Neural progenitor cell (in vitro differentiated cells): ENCODE measurements at regions not wholly inside any gene's neighbourhood (a gene's known extent, or its start where the extent isn't known, plus 50 kb on each side); places are given as distances from the start of the nearest gene placed in this dataset.

Source experiments
- DNase-seq: peaks from one replicate; pipeline ENCODE4 v3.0.0-alpha.2; 2016; ENCODE audit warnings: low spot score
- H2AFZ ChIP-seq: fragments of 200-600 bp; sonication (generic); replicated peaks from 2 replicates; pipeline ENCODE4 v1.6.1; 2016; ENCODE audit warnings: antibody characterized with exemption
- H3F3A ChIP-seq: fragments of 200-600 bp; sonication (generic); 2 replicates; pipeline ENCODE4 v1.6.1; 2016; ENCODE audit warnings: antibody characterized with exemption, low read depth
- H3K27ac ChIP-seq: fragments of 200-600 bp; sonication (generic); 2 replicates; pipeline ENCODE4 v1.5.1; 2016; ENCODE audit warnings: mild to moderate bottlenecking
- H3K27me3 ChIP-seq: fragments of 200-600 bp; sonication (generic); 2 replicates; pipeline ENCODE4 v1.6.1; 2016; ENCODE audit warnings: mild to moderate bottlenecking, moderate library complexity
- H3K36me3 ChIP-seq: fragments of 200-600 bp; sonication (generic); 2 replicates; pipeline ENCODE4 v1.5.1; 2016
- H3K4me1 ChIP-seq: fragments of 200-600 bp; sonication (generic); 2 replicates; pipeline ENCODE4 v1.6.1; 2016; ENCODE audit warnings: mixed run types
- H3K4me2 ChIP-seq: fragments of 200-600 bp; sonication (generic); 2 replicates; pipeline ENCODE4 v1.6.1; 2016
- H3K4me3 ChIP-seq: fragments of 200-600 bp; sonication (generic); 2 replicates; pipeline ENCODE4 v1.5.1; 2016
- H3K79me2 ChIP-seq: fragments of 200-600 bp; sonication (generic); 2 replicates; pipeline ENCODE4 v1.6.1; 2016; ENCODE audit warnings: low read depth
- H3K9ac ChIP-seq: fragments of 200-600 bp; sonication (generic); 2 replicates; pipeline ENCODE4 v1.6.1; 2016
- H3K9me3 ChIP-seq: fragments of 200-600 bp; sonication (generic); 2 replicates; pipeline ENCODE4 v1.5.1; 2016; ENCODE audit warnings: low read depth
- H4K20me1 ChIP-seq: fragments of 200-600 bp; sonication (generic); 2 replicates; pipeline ENCODE4 v1.6.1; 2016; ENCODE audit warnings: low read depth
- H3K27ac Mint-ChIP-seq: 3 replicates; pipeline ENCODE4 v1.8.0; 2021; ENCODE audit warnings: mixed read lengths
- H3K27me3 Mint-ChIP-seq: 2 replicates; pipeline ENCODE4 v1.8.0; 2022; ENCODE audit warnings: low read depth, mild to moderate bottlenecking, inconsistent platforms, moderate library complexity, mixed read lengths; ENCODE audit not compliant: insufficient read depth
- H3K36me3 Mint-ChIP-seq: 3 replicates; pipeline ENCODE4 v1.8.0; 2021; ENCODE audit warnings: mixed read lengths
- H3K4me1 Mint-ChIP-seq: 3 replicates; pipeline ENCODE4 v1.8.0; 2021; ENCODE audit warnings: mixed read lengths
- H3K4me3 Mint-ChIP-seq: 3 replicates; pipeline ENCODE4 v1.8.0; 2021; ENCODE audit warnings: mild to moderate bottlenecking, moderate library complexity, mixed read lengths
- H3K9me3 Mint-ChIP-seq: 3 replicates; pipeline ENCODE4 v1.8.0; 2020; ENCODE audit warnings: mixed read lengths
- EZH2 ChIP-seq: fragments of 200-600 bp; sonication (generic); IDR thresholded peaks from 2 replicates; pipeline ENCODE4 v1.6.1; 2017; ENCODE audit warnings: antibody characterized with exemption, mild to moderate bottlenecking, moderate library complexity
- EZH2phosphoT487 ChIP-seq: fragments of 200-600 bp; sonication (generic); IDR thresholded peaks from 2 replicates; pipeline ENCODE4 v1.6.1; 2017; ENCODE audit warnings: antibody characterized with exemption
- TF ChIP-seq, protein P1 (sequence below): fragments of 200-600 bp; sonication (generic); IDR thresholded peaks from 2 replicates; pipeline ENCODE4 v1.5.1; 2017; ENCODE audit warnings: antibody characterized with exemption, mild to moderate bottlenecking

DNA sequence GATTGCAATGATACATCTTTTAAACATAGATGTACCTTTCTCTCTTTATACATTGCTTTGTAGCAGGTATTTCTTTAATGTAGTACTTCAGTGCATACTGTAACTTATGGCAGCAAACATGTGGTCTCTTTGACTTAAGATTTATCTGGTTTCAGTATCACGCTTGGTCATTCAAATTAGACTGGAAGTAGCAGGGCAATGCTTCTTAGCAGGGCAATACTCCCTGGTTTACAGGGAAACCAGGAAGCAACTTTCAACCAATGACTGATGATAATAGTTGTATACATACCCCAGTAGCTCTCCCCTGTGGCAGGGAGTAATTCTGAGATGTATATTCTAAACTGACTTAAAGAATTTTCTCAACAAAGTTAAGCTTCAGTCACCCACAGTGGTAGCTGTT, 761.1 kb upstream of the CDH10 start:
- Histone ChIP-seq H3K27ac (no peak overlapping the region), H3K79me2 (no peaks in the 10 kb centered on the region), H3F3A (no peaks in the 10 kb centered on the region), H3K9ac (no peak overlapping the region), H3K4me2 (no peak overlapping the region), H3K4me1 (no peaks in the 10 kb centered on the region), H4K20me1 (no peaks in the 10 kb centered on the region), H3K36me3 (no peaks in the 10 kb centered on the region), H3K27me3 (no peaks in the 10 kb centered on the region), H3K9me3 (no peaks in the 10 kb centered on the region), H2AFZ (no peak overlapping the region), H3K4me3 (no peak overlapping the region)
- Mint-ChIP-seq H3K36me3 (peaks cover 1% of the 10 kb centered on the region), H3K4me3 (no peak overlapping the region), H3K9me3 (peaks cover 27% of the 10 kb centered on the region), H3K27me3 (no peaks in the 10 kb centered on the region), H3K4me1 (no peaks in the 10 kb centered on the region), H3K27ac (no peak overlapping the region)
- DNase-seq, result no peak
- TF ChIP-seq EZH2phosphoT487, result no peak
- TF ChIP-seq, protein P1, sequence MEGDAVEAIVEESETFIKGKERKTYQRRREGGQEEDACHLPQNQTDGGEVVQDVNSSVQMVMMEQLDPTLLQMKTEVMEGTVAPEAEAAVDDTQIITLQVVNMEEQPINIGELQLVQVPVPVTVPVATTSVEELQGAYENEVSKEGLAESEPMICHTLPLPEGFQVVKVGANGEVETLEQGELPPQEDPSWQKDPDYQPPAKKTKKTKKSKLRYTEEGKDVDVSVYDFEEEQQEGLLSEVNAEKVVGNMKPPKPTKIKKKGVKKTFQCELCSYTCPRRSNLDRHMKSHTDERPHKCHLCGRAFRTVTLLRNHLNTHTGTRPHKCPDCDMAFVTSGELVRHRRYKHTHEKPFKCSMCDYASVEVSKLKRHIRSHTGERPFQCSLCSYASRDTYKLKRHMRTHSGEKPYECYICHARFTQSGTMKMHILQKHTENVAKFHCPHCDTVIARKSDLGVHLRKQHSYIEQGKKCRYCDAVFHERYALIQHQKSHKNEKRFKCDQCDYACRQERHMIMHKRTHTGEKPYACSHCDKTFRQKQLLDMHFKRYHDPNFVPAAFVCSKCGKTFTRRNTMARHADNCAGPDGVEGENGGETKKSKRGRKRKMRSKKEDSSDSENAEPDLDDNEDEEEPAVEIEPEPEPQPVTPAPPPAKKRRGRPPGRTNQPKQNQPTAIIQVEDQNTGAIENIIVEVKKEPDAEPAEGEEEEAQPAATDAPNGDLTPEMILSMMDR, result no peak

DNA sequence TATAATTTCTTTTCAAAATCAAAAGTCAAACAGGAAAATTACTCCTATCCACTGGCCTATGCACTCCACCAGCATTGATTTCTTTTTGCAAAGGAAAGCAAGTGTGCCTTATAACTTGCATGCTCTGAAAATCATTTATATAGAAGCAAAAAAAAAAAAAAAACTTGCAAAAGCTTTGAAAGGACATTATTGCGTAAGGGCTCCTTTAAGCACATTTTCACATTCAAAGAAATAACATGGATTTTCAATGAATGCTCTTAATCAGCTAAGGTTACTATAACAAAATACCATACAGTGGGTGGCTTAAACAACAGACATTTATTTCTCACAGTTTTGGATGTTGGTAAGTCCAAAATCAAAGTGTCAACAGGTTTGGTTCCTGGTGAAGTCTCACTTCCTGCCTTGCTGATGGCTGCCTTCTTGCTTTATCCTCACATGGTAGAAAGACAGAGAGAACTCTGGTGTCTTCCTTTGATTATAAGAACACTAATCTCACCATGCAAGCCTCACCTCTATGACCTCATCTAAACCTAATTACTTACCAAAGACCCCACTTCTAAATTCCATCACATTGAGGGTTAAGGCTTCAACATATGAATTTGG, 755.2 kb upstream of the CDH10 start:
- Mint-ChIP-seq H3K4me3 (no peak overlapping the region), H3K4me1 (no peaks in the 10 kb centered on the region), H3K27me3 (no peaks in the 10 kb centered on the region), H3K27ac (no peak overlapping the region), H3K36me3 (peaks cover 1% of the 10 kb centered on the region), H3K9me3 (peaks cover 15% of the 10 kb centered on the region)
- H3K79me2 ChIP-seq, result no peaks in the 10 kb centered on the region
- H3F3A ChIP-seq, result no peaks in the 10 kb centered on the region
- no peak overlapping the region for H2AFZ ChIP-seq
- no peak overlapping the region for H3K9ac ChIP-seq
- no peaks in the 10 kb centered on the region for H4K20me1 ChIP-seq
- no peak overlapping the region for H3K27ac ChIP-seq
- H3K36me3 ChIP-seq, result no peaks in the 10 kb centered on the region
- H3K9me3 ChIP-seq, result no peaks in the 10 kb centered on the region
- no peak overlapping the region for H3K4me3 ChIP-seq
- H3K4me1 ChIP-seq, result no peaks in the 10 kb centered on the region
- H3K27me3 ChIP-seq, result no peaks in the 10 kb centered on the region
- no peak for DNase-seq
- TF ChIP-seq, protein P1, result no peak
- no peak for TF ChIP-seq EZH2
- no peak for TF ChIP-seq EZH2phosphoT487
- H3K4me2 ChIP-seq, result no peak overlapping the region

DNA sequence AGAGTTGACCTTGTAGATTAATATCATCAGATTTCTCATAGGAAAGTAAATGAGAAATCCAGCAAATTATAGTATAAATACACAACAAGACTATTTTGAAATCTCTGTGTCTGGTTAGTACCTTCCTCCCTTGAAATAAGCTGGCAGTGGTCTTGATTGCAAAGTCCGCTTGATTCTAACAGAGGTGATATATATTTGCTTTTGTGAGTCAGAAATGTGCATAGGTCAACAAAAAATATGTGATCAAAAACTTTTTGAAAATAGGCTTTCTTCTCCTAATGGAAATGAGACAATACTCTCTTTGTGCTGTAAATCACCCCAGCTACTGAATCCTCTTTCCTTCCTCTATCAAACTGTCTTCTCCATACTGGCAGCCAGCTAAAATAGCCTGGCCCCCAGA, 749.2 kb upstream of the CDH10 start:
- Histone ChIP-seq H3K36me3 (no peaks in the 10 kb centered on the region), H2AFZ (no peak overlapping the region), H3K27ac (no peak overlapping the region), H3K9me3 (no peaks in the 10 kb centered on the region), H4K20me1 (no peaks in the 10 kb centered on the region), H3K4me2 (peak overlapping the region; percentile 9), H3K79me2 (no peaks in the 10 kb centered on the region), H3K27me3 (no peaks in the 10 kb centered on the region), H3K4me1 (peaks cover 7% of the 10 kb centered on the region), H3K9ac (no peak overlapping the region), H3K4me3 (no peak overlapping the region), H3F3A (no peaks in the 10 kb centered on the region)
- Mint-ChIP-seq H3K27me3 (no peaks in the 10 kb centered on the region), H3K27ac (no peak overlapping the region), H3K9me3 (no peaks in the 10 kb centered on the region), H3K36me3 (no peaks in the 10 kb centered on the region), H3K4me3 (no peak overlapping the region), H3K4me1 (peaks cover 16% of the 10 kb centered on the region)
- TF ChIP-seq, protein P1, result no peak
- no peak for TF ChIP-seq EZH2
- TF ChIP-seq EZH2phosphoT487, result no peak
- no peak for DNase-seq
